ENCODE measurements at regions not wholly inside any gene's neighbourhood (a gene's known extent, or its start where the extent isn't known, plus 50 kb on each side); places are given as distances from the start of the nearest gene placed in this dataset.

DNA sequence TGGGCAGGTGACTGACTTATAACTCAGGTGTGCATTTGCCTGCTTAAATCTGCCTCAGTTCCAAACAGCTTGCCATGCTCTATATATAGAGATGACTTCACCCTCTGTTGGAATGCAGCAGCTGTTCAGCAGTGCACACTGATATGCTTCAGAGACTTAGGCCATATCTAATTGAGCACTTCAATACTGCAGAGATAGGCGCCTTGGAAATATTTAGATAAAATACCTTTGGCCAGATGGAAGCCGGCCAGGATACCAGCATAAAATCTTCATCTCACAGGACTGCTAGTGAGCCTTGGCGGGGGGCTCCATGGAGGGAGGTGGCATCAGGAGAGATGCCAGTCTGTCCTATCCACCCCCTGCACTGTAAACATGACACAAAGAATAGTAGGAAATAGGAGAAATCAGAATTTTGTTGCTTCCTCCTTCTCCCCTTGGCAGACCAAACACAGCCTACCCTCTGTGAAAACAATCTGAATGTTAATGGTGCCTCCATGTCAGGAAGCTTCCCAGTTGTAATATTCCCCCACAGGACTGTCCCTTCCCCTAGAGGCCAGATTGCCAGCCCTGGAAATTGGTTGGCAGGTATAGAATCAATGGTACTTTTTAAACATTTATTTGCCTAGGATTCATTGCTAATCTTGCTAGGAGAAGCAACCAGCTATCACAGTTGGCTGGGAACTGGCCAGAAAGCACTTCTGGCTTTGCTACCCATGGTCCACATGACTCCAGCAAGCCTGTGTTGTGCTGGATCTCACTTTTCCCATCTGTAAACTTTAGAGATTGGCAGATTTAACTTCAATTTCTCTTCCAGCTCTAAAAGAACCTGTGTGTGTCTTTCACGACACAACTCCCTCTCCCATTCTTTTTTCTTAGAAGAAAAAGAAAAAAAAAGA is 215.5 kb upstream of the KCNMB2 start:
- H3K4me2 ChIP-seq (replicated peaks; ENCODE audit: low read depth, low read length, poor library complexity, severe bottlenecking): no peak overlapping the region
- H3K9me3 ChIP-seq (ENCODE audit: control extremely low read depth in 1 of 3, control insufficient read depth in 2 of 3, insufficient read depth in 1 of 3, low read length in 2 of 3): no peaks in the 10 kb centered on the region
- TF ChIP-seq, protein P1, sequence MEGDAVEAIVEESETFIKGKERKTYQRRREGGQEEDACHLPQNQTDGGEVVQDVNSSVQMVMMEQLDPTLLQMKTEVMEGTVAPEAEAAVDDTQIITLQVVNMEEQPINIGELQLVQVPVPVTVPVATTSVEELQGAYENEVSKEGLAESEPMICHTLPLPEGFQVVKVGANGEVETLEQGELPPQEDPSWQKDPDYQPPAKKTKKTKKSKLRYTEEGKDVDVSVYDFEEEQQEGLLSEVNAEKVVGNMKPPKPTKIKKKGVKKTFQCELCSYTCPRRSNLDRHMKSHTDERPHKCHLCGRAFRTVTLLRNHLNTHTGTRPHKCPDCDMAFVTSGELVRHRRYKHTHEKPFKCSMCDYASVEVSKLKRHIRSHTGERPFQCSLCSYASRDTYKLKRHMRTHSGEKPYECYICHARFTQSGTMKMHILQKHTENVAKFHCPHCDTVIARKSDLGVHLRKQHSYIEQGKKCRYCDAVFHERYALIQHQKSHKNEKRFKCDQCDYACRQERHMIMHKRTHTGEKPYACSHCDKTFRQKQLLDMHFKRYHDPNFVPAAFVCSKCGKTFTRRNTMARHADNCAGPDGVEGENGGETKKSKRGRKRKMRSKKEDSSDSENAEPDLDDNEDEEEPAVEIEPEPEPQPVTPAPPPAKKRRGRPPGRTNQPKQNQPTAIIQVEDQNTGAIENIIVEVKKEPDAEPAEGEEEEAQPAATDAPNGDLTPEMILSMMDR (IDR thresholded peaks at IDR 0.05): no peak
- no peak for TF ChIP-seq EZH2 (IDR thresholded peaks at IDR 0.05; ENCODE audit: borderline replicate concordance, insufficient read depth, low read depth, low read length, poor library complexity, severe bottlenecking)
- DNase-seq (no peak), ATAC-seq (ENCODE audit: low read depth) (no peak)
- no peaks in the 10 kb centered on the region for H3K36me3 ChIP-seq (replicated peaks in 1 of 2; ENCODE audit: control extremely low read depth in 1 of 2, control insufficient read depth in 1 of 2, extremely low read depth in 1 of 2, insufficient read depth in 2 of 2, low read length in 1 of 2)
- H3K4me1 Mint-ChIP-seq: no peaks in the 10 kb centered on the region
- H3K4me1 ChIP-seq (ENCODE audit: control insufficient read depth in 2 of 2, insufficient read depth in 2 of 2, low read length in 2 of 2): no peaks in the 10 kb centered on the region
- intact Hi-C loops (cut with micrococcal nuclease): no loop called here
- H3K4me3 ChIP-seq (ENCODE audit: control extremely low read depth in 1 of 5, extremely low read depth in 1 of 5, insufficient read depth in 1 of 5, low read depth in 2 of 5, low read length in 4 of 5): no peak overlapping the region
- H3K9me3 Mint-ChIP-seq (ENCODE audit: insufficient read depth): no peaks in the 10 kb centered on the region
- no peaks in the 10 kb centered on the region for H4K20me1 ChIP-seq (ENCODE audit: control insufficient read depth, insufficient read depth, low read length, poor library complexity, severe bottlenecking)
- no peak overlapping the region for H3K27ac ChIP-seq (ENCODE audit: low read length in 2 of 2)
- H3K27me3 ChIP-seq (replicated peaks in 1 of 4; ENCODE audit: control extremely low read depth in 1 of 4, control insufficient read depth in 3 of 4, insufficient read depth in 4 of 4, low read length in 3 of 4): no peaks in the 10 kb centered on the region
- ChIA-PET CTCF (no interaction called here), POLR2A (no interaction called here)
- no peak overlapping the region for H3K4me3 Mint-ChIP-seq
- H2AFZ ChIP-seq (ENCODE audit: insufficient read depth, low read depth, low read length, poor library complexity, severe bottlenecking): no peak overlapping the region
- H3K79me2 ChIP-seq (ENCODE audit: control insufficient read depth, insufficient read depth, low read length): no peaks in the 10 kb centered on the region
- H3K27ac Mint-ChIP-seq: no peak overlapping the region
- H3K27me3 Mint-ChIP-seq: no peaks in the 10 kb centered on the region
- WGBS (ENCODE audit: insufficient coverage): no CpG with 5 or more reads among the region's 4 CpGs
- H3K9ac ChIP-seq (ENCODE audit: low read length): no peak overlapping the region

DNA sequence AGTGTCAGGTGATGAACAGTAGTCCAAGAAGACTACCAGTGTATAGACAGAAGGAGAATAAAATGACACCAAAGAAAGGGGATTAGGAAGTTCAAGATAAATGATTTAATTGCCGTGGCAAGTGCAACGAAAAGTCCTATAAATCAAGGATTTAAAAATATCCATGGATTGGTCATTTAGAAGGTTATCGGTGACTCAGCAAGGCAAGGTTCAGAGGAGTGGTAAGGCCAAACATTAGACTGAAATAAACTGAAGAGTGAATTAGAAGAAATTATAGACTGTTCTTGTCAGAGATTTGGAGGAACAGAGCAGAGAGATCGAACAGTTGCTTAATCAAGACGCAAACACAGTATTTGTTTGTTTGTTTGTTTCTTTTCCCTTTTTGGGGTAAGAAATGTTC is 211.9 kb upstream of the KCNMB2 start:
- intact Hi-C loops (cut with micrococcal nuclease): no loop called here
- Histone ChIP-seq H3K27me3 (replicated peaks in 1 of 4; ENCODE audit: control extremely low read depth in 1 of 4, control insufficient read depth in 3 of 4, insufficient read depth in 4 of 4, low read length in 3 of 4) (no peaks in the 10 kb centered on the region), H3K9me3 (ENCODE audit: control extremely low read depth in 1 of 3, control insufficient read depth in 2 of 3, insufficient read depth in 1 of 3, low read length in 2 of 3) (no peaks in the 10 kb centered on the region), H3K9ac (ENCODE audit: low read length) (no peak overlapping the region), H3K79me2 (ENCODE audit: control insufficient read depth, insufficient read depth, low read length) (no peaks in the 10 kb centered on the region), H3K27ac (ENCODE audit: low read length in 2 of 2) (no peak overlapping the region), H3K4me2 (replicated peaks; ENCODE audit: low read depth, low read length, poor library complexity, severe bottlenecking) (no peak overlapping the region), H3K4me1 (ENCODE audit: control insufficient read depth in 2 of 2, insufficient read depth in 2 of 2, low read length in 2 of 2) (no peaks in the 10 kb centered on the region), H2AFZ (ENCODE audit: insufficient read depth, low read depth, low read length, poor library complexity, severe bottlenecking) (no peak overlapping the region), H3K4me3 (ENCODE audit: control extremely low read depth in 1 of 5, extremely low read depth in 1 of 5, insufficient read depth in 1 of 5, low read depth in 2 of 5, low read length in 4 of 5) (no peak overlapping the region), H4K20me1 (ENCODE audit: control insufficient read depth, insufficient read depth, low read length, poor library complexity, severe bottlenecking) (no peaks in the 10 kb centered on the region), H3K36me3 (replicated peaks in 1 of 2; ENCODE audit: control extremely low read depth in 1 of 2, control insufficient read depth in 1 of 2, extremely low read depth in 1 of 2, insufficient read depth in 2 of 2, low read length in 1 of 2) (no peaks in the 10 kb centered on the region)
- TF ChIP-seq, protein P1 (IDR thresholded peaks at IDR 0.05): no peak
- no peak for TF ChIP-seq EZH2 (IDR thresholded peaks at IDR 0.05; ENCODE audit: borderline replicate concordance, insufficient read depth, low read depth, low read length, poor library complexity, severe bottlenecking)
- ATAC-seq (ENCODE audit: low read depth) (no peak), DNase-seq (no peak)
- CTCF ChIA-PET: no interaction called here
- Mint-ChIP-seq H3K4me1 (no peaks in the 10 kb centered on the region), H3K27me3 (no peaks in the 10 kb centered on the region), H3K4me3 (no peak overlapping the region), H3K9me3 (ENCODE audit: insufficient read depth) (no peaks in the 10 kb centered on the region), H3K27ac (no peak overlapping the region)
- POLR2A ChIA-PET: no interaction called here
- WGBS (ENCODE audit: insufficient coverage): 100% methylated on average over 3 of the region's 5 CpGs
